GM23338 (cell line): ENCODE measurements at regions not wholly inside any gene's neighbourhood (a gene's known extent, or its start where the extent isn't known, plus 50 kb on each side); places are given as distances from the start of the nearest gene placed in this dataset.

Experiments
- ATAC-seq: fragments of 200-7000 bp; cut with Tn5 transposase; 3 replicates; pipeline ENCODE4 v1.9.1; 2020
- DNase-seq: peaks from one replicate; pipeline ENCODE4 v3.0.0-alpha.2; 2015; ENCODE audit warnings: low spot score
- H2AFZ ChIP-seq: fragments of 200-600 bp; sonication (generic); 2 replicates; pipeline ENCODE4 v1.8.0; 2016; ENCODE audit warnings: antibody characterized with exemption, mild to moderate bottlenecking, moderate library complexity
- H3F3A ChIP-seq: fragments of 200-600 bp; sonication (generic); replicated peaks from 2 replicates; pipeline ENCODE4 v1.8.0; 2017; ENCODE audit warnings: antibody characterized with exemption, mixed run types, low read depth
- H3K27ac ChIP-seq: fragments of 200-600 bp; sonication (generic); 2 replicates; pipeline ENCODE4 v1.6.1; 2016; ENCODE audit warnings: low read depth
- H3K27me3 ChIP-seq: fragments of 200-600 bp; sonication (generic); 2 replicates; pipeline ENCODE4 v1.8.0; 2016; ENCODE audit warnings: mild to moderate bottlenecking, mixed run types, moderate library complexity; ENCODE audit not compliant: insufficient read depth
- H3K36me3 ChIP-seq: fragments of 200-600 bp; sonication (generic); 2 replicates; pipeline ENCODE4 v1.8.0; 2016; ENCODE audit warnings: mild to moderate bottlenecking; ENCODE audit not compliant: insufficient read depth
- H3K4me1 ChIP-seq: fragments of 200-600 bp; sonication (generic); 2 replicates; pipeline ENCODE4 v1.8.0; 2016; ENCODE audit warnings: mild to moderate bottlenecking, moderate library complexity; ENCODE audit not compliant: insufficient read depth
- H3K4me2 ChIP-seq: fragments of 200-600 bp; sonication (generic); 2 replicates; pipeline ENCODE4 v1.7.1; 2017; ENCODE audit warnings: mixed run types
- H3K4me3 ChIP-seq: fragments of 200-600 bp; sonication (generic); 2 replicates; pipeline ENCODE4 v1.6.1; 2016; ENCODE audit warnings: mixed run types
- H3K79me2 ChIP-seq: fragments of 200-600 bp; sonication (generic); replicated peaks from 2 replicates; pipeline ENCODE4 v1.8.0; 2017; ENCODE audit warnings: mild to moderate bottlenecking; ENCODE audit not compliant: insufficient read depth
- H3K9me2 ChIP-seq: fragments of 200-600 bp; sonication (generic); 2 replicates; pipeline ENCODE4 v1.8.0; 2017; ENCODE audit not compliant: insufficient read depth
- H4K20me1 ChIP-seq: fragments of 200-600 bp; sonication (generic); replicated peaks from 2 replicates; pipeline ENCODE4 v1.8.0; 2017; ENCODE audit warnings: mild to moderate bottlenecking; ENCODE audit not compliant: insufficient read depth
- H3K27ac Mint-ChIP-seq: 2 replicates; pipeline ENCODE4 v1.8.0; 2020; ENCODE audit warnings: inconsistent platforms, mild to moderate bottlenecking, moderate library complexity, mixed read lengths
- H3K27me3 Mint-ChIP-seq: 3 replicates; pipeline ENCODE4 v1.8.0; 2022; ENCODE audit warnings: low read depth, mild to moderate bottlenecking, moderate library complexity, mixed read lengths, inconsistent platforms; ENCODE audit not compliant: insufficient read depth, poor library complexity
- H3K36me3 Mint-ChIP-seq: 3 replicates; pipeline ENCODE4 v1.8.0; 2021; ENCODE audit warnings: low read depth, mild to moderate bottlenecking, inconsistent platforms, moderate library complexity, mixed read lengths
- H3K4me1 Mint-ChIP-seq: 3 replicates; pipeline ENCODE4 v1.8.0; 2020; ENCODE audit warnings: mild to moderate bottlenecking, inconsistent platforms, mixed read lengths
- H3K4me3 Mint-ChIP-seq: 3 replicates; pipeline ENCODE4 v1.8.0; 2021; ENCODE audit warnings: moderate library complexity, mild to moderate bottlenecking, inconsistent platforms, mixed read lengths
- H3K9me3 Mint-ChIP-seq: 3 replicates; pipeline ENCODE4 v1.8.0; 2020; ENCODE audit warnings: moderate library complexity, mild to moderate bottlenecking, inconsistent platforms, mixed read lengths
- ETS1 ChIP-seq: IDR thresholded peaks from 2 replicates; pipeline ENCODE4 v1.6.1; 2016; ENCODE audit warnings: antibody characterized with exemption
- EZH2 ChIP-seq: fragments of 200-600 bp; sonication (generic); IDR thresholded peaks from one replicate; pipeline ENCODE4 v1.8.0; 2017; ENCODE audit warnings: antibody characterized with exemption, mild to moderate bottlenecking, low read depth; ENCODE audit not compliant: unreplicated experiment
- EZH2phosphoT487 ChIP-seq: fragments of 200-600 bp; sonication (generic); IDR thresholded peaks from one replicate; pipeline ENCODE4 v1.8.1; 2018; ENCODE audit warnings: antibody characterized with exemption; ENCODE audit not compliant: unreplicated experiment
- JUNB ChIP-seq: IDR thresholded peaks from one replicate; pipeline ENCODE4 v1.6.1; 2016; ENCODE audit warnings: antibody characterized with exemption; ENCODE audit not compliant: unreplicated experiment
- POLR2AphosphoS5 ChIP-seq: IDR thresholded peaks from 2 replicates; pipeline ENCODE4 v1.6.1; 2016; ENCODE audit warnings: antibody characterized with exemption, low read depth
- REST ChIP-seq: IDR thresholded peaks from one replicate; pipeline ENCODE4 v1.6.1; 2018; ENCODE audit warnings: antibody characterized with exemption; ENCODE audit not compliant: unreplicated experiment
- STAT1 ChIP-seq: IDR thresholded peaks from one replicate; pipeline ENCODE4 v1.6.1; 2016; ENCODE audit warnings: antibody characterized with exemption; ENCODE audit not compliant: unreplicated experiment
- ZNF114 ChIP-seq: fragments of 250-450 bp; sonication (Bioruptor Pico); IDR thresholded peaks from 2 replicates; pipeline ENCODE4 v1.5.0; 2020; ENCODE audit warnings: mild to moderate bottlenecking, moderate library complexity
- TF ChIP-seq, protein P1 (sequence below): fragments of 250-450 bp; sonication (Bioruptor Pico); IDR thresholded peaks from 2 replicates; pipeline ENCODE4 v1.5.0; 2020; ENCODE audit warnings: mild to moderate bottlenecking, moderate library complexity
- TF ChIP-seq, protein P2 (sequence below), 2 experiments: fragments of 200-600 bp in 1 of 2; sonication (generic) in 1 of 2; conservative IDR thresholded peaks; 2 replicates each; pipeline versions ENCODE4 v1.5.1 to v1.6.1; 2016 to 2017; ENCODE audit warnings: antibody characterized with exemption in 2 of 2, low read depth in 2 of 2, mild to moderate bottlenecking in 2 of 2, moderate library complexity in 1 of 2

DNA sequence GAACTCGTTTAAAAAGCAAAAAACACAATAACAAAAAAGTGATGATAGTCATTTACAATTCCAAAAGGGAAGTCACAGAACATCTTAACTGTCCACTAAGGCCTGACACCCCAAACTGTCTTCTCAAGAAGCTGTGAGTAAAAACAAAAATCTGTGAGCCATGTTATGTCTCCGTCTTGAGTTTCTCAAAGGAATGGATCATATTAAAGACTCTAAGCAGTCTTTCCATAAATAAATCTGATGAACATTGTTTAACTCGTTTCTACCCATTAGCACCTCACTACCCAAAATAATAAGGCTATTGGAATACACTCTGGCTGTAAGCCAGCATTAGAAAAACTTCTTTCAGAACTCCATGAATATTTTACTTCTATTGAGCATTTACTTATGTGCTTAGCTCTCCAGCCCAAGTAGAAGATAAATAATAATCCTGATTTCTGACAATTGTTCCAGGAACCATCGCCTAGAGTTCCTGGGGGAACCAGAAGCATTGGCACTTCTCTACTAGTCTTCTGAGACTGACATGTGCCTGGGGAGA, 396.0 kb downstream of the STK39 start:
- Mint-ChIP-seq H3K9me3 (peaks cover 32% of the 10 kb centered on the region), H3K4me3 (no peak overlapping the region), H3K27ac (no peak overlapping the region), H3K27me3 (peaks cover 4% of the 10 kb centered on the region), H3K4me1 (peaks cover 2% of the 10 kb centered on the region; the same call in 2 of the 3 replicates), H3K36me3 (peaks cover 31% of the 10 kb centered on the region)
- H2AFZ ChIP-seq: no peak overlapping the region
- H3K79me2 ChIP-seq: no peaks in the 10 kb centered on the region
- no peaks in the 10 kb centered on the region for H3K36me3 ChIP-seq
- H3K4me3 ChIP-seq: no peak overlapping the region
- H3K9me2 ChIP-seq: peaks cover 3% of the 10 kb centered on the region; the same call in 1 of the 2 replicates
- H3K27ac ChIP-seq: no peak overlapping the region
- no peaks in the 10 kb centered on the region for H3K27me3 ChIP-seq
- ATAC-seq (no peak), DNase-seq (no peak)
- H3F3A ChIP-seq: no peaks in the 10 kb centered on the region
- H3K4me2 ChIP-seq: no peak overlapping the region
- no peaks in the 10 kb centered on the region for H3K4me1 ChIP-seq
- TF ChIP-seq ETS1 (no peak), JUNB (no peak), REST (no peak), EZH2 (no peak), POLR2AphosphoS5 (no peak), STAT1 (no peak), ZNF114 (no peak), EZH2phosphoT487 (no peak)
- TF ChIP-seq, protein P1, sequence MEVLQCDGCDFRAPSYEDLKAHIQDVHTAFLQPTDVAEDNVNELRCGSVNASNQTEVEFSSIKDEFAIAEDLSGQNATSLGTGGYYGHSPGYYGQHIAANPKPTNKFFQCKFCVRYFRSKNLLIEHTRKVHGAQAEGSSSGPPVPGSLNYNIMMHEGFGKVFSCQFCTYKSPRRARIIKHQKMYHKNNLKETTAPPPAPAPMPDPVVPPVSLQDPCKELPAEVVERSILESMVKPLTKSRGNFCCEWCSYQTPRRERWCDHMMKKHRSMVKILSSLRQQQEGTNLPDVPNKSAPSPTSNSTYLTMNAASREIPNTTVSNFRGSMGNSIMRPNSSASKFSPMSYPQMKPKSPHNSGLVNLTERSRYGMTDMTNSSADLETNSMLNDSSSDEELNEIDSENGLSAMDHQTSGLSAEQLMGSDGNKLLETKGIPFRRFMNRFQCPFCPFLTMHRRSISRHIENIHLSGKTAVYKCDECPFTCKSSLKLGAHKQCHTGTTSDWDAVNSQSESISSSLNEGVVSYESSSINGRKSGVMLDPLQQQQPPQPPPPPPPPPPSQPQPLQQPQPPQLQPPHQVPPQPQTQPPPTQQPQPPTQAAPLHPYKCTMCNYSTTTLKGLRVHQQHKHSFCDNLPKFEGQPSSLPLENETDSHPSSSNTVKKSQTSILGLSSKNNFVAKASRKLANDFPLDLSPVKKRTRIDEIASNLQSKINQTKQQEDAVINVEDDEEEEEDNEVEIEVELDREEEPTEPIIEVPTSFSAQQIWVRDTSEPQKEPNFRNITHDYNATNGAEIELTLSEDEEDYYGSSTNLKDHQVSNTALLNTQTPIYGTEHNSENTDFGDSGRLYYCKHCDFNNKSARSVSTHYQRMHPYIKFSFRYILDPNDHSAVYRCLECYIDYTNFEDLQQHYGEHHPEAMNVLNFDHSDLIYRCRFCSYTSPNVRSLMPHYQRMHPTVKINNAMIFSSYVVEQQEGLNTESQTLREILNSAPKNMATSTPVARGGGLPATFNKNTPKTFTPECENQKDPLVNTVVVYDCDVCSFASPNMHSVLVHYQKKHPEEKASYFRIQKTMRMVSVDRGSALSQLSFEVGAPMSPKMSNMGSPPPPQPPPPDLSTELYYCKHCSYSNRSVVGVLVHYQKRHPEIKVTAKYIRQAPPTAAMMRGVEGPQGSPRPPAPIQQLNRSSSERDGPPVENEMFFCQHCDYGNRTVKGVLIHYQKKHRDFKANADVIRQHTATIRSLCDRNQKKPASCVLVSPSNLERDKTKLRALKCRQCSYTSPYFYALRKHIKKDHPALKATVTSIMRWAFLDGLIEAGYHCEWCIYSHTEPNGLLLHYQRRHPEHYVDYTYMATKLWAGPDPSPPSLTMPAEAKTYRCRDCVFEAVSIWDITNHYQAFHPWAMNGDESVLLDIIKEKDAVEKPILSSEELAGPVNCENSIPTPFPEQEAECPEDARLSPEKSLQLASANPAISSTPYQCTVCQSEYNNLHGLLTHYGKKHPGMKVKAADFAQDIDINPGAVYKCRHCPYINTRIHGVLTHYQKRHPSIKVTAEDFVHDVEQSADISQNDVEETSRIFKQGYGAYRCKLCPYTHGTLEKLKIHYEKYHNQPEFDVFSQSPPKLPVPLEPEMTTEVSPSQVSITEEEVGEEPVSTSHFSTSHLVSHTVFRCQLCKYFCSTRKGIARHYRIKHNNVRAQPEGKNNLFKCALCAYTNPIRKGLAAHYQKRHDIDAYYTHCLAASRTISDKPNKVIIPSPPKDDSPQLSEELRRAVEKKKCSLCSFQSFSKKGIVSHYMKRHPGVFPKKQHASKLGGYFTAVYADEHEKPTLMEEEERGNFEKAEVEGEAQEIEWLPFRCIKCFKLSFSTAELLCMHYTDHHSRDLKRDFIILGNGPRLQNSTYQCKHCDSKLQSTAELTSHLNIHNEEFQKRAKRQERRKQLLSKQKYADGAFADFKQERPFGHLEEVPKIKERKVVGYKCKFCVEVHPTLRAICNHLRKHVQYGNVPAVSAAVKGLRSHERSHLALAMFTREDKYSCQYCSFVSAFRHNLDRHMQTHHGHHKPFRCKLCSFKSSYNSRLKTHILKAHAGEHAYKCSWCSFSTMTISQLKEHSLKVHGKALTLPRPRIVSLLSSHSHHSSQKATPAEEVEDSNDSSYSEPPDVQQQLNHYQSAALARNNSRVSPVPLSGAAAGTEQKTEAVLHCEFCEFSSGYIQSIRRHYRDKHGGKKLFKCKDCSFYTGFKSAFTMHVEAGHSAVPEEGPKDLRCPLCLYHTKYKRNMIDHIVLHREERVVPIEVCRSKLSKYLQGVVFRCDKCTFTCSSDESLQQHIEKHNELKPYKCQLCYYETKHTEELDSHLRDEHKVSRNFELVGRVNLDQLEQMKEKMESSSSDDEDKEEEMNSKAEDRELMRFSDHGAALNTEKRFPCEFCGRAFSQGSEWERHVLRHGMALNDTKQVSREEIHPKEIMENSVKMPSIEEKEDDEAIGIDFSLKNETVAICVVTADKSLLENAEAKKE (CRISPR knock-in tag): no peak
- TF ChIP-seq, protein P2, sequence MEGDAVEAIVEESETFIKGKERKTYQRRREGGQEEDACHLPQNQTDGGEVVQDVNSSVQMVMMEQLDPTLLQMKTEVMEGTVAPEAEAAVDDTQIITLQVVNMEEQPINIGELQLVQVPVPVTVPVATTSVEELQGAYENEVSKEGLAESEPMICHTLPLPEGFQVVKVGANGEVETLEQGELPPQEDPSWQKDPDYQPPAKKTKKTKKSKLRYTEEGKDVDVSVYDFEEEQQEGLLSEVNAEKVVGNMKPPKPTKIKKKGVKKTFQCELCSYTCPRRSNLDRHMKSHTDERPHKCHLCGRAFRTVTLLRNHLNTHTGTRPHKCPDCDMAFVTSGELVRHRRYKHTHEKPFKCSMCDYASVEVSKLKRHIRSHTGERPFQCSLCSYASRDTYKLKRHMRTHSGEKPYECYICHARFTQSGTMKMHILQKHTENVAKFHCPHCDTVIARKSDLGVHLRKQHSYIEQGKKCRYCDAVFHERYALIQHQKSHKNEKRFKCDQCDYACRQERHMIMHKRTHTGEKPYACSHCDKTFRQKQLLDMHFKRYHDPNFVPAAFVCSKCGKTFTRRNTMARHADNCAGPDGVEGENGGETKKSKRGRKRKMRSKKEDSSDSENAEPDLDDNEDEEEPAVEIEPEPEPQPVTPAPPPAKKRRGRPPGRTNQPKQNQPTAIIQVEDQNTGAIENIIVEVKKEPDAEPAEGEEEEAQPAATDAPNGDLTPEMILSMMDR (conservative IDR thresholded peaks at IDR 0.05; ENCODE audit: low read depth in 2 of 2): no peak
- H4K20me1 ChIP-seq: no peaks in the 10 kb centered on the region
